OCI-LY7 (cell line): ENCODE measurements at regions not wholly inside any gene's neighbourhood (a gene's known extent, or its start where the extent isn't known, plus 50 kb on each side); places are given as distances from the start of the nearest gene placed in this dataset.

Experiments
- BruUV-seq: library from RNA; stranded (reverse); fragments of 400-500 nt; replicated peaks from 2 replicates; lab custom pipeline; 2021; lab: Mats Ljungman, UMichigan
- CTCF ChIA-PET: fragments of 300-600 bp; sonication (Branson Sonifier 250); formaldehyde crosslinking; loops from one replicate; lab custom pipeline; 2022; ENCODE audit warnings: antibody characterized with exemption; ENCODE audit not compliant: unreplicated experiment; lab: Charles Lee
- POLR2A ChIA-PET: fragments of 300-600 bp; sonication (Branson Sonifier 250); formaldehyde crosslinking; loops from one replicate; lab custom pipeline; 2022; ENCODE audit warnings: antibody characterized with exemption; lab: Charles Lee
- DNase-seq: peaks from one replicate; pipeline ENCODE4 v3.0.0-alpha.2; 2015; ENCODE audit warnings: low spot score
- H2AFZ ChIP-seq: fragments of 200-600 bp; sonication (generic), shearing (Covaris generic); 2 replicates; pipeline ENCODE4 v1.6.1; 2014; ENCODE audit warnings: mild to moderate bottlenecking, antibody characterized with exemption, low read length, moderate library complexity
- H3K27ac ChIP-seq: fragments of 200-600 bp; sonication (generic); 2 replicates; pipeline ENCODE4 v1.5.1; 2014; ENCODE audit warnings: mixed run types, low read depth, mild to moderate bottlenecking, moderate library complexity, low read length, inconsistent platforms; ENCODE audit not compliant: poor library complexity, severe bottlenecking
- H3K36me3 ChIP-seq: fragments of 200-600 bp; sonication (generic); 2 replicates; pipeline ENCODE4 v1.6.1; 2014; ENCODE audit warnings: mild to moderate bottlenecking, antibody characterized with exemption, low read length, moderate library complexity, mixed read lengths; ENCODE audit not compliant: insufficient read depth
- H3K4me1 ChIP-seq: fragments of 200-600 bp; sonication (generic); 2 replicates; pipeline ENCODE4 v1.5.1; 2014; ENCODE audit warnings: mild to moderate bottlenecking, low read length; ENCODE audit not compliant: insufficient read depth, poor library complexity, severe bottlenecking
- H3K4me2 ChIP-seq: fragments of 200-600 bp; sonication (generic); 2 replicates; pipeline ENCODE4 v1.6.1; 2014; ENCODE audit warnings: mild to moderate bottlenecking, low read length
- H3K4me3 ChIP-seq: fragments of 200-600 bp; sonication (generic); 2 replicates; pipeline ENCODE4 v1.5.1; 2014; ENCODE audit warnings: mild to moderate bottlenecking, low read depth, low read length; ENCODE audit not compliant: poor library complexity, severe bottlenecking
- H3K79me2 ChIP-seq: fragments of 200-600 bp; sonication (generic); 2 replicates; pipeline ENCODE4 v1.6.1; 2016; ENCODE audit warnings: low read depth, mild to moderate bottlenecking, low read length, moderate library complexity, mixed read lengths; ENCODE audit not compliant: insufficient read depth
- H3K9me2 ChIP-seq: fragments of 200-600 bp; sonication (generic); 2 replicates; pipeline ENCODE4 v1.6.1; 2016; ENCODE audit warnings: mild to moderate bottlenecking, low read length, mixed read lengths; ENCODE audit not compliant: insufficient read depth
- H3K9me3 ChIP-seq: fragments of 200-600 bp; sonication (generic); 2 replicates; pipeline ENCODE4 v1.6.1; 2014; ENCODE audit warnings: mild to moderate bottlenecking, mixed run types, low read length, mixed read lengths
- H4K20me1 ChIP-seq: fragments of 200-600 bp; sonication (generic); 2 replicates; pipeline ENCODE4 v1.6.1; 2014; ENCODE audit warnings: mild to moderate bottlenecking, antibody characterized with exemption, low read length, moderate library complexity, mixed read lengths; ENCODE audit not compliant: insufficient read depth
- CTCF ChIP-seq: fragments of 200-600 bp; sonication (generic); conservative IDR thresholded peaks from 2 replicates; pipeline ENCODE4 v1.5.1; 2014; ENCODE audit warnings: mild to moderate bottlenecking, antibody characterized with exemption, low read length, moderate library complexity, mixed read lengths
- EZH2phosphoT487 ChIP-seq: fragments of 200-600 bp; sonication (generic); IDR thresholded peaks from 2 replicates; pipeline ENCODE4 v1.6.1; 2018; ENCODE audit warnings: low read depth, borderline replicate concordance, mild to moderate bottlenecking, mixed run types, antibody characterized with exemption, low read length, moderate library complexity, mixed read lengths
- intact Hi-C: fragments of 100-400 bp; cut with micrococcal nuclease; formaldehyde crosslinking; loops from one replicate; pipeline ENCODE4 v1.10.0; 2022; ENCODE audit not compliant: unreplicated experiment

- Histone ChIP-seq H3K27ac (no peak overlapping the region), H3K4me1 (no peaks in the 10 kb centered on the region), H3K36me3 (no peaks in the 10 kb centered on the region), H3K9me3 (no peaks in the 10 kb centered on the region), H4K20me1 (no peaks in the 10 kb centered on the region), H3K9me2 (no peaks in the 10 kb centered on the region), H2AFZ (no peak overlapping the region), H3K4me2 (no peak overlapping the region), H3K4me3 (no peak overlapping the region), H3K79me2 (no peaks in the 10 kb centered on the region)
- ChIA-PET POLR2A (no interaction called here), CTCF (no interaction called here)
- no peak for DNase-seq
- intact Hi-C loops, result no loop called here
- BruUV-seq, result no TSS peak
- TF ChIP-seq EZH2phosphoT487 (no peak), CTCF (no peak)
Measured at GRCh38 chr14:42140001-42140400, 533.3 kb downstream of the LRFN5 start.

DNA sequence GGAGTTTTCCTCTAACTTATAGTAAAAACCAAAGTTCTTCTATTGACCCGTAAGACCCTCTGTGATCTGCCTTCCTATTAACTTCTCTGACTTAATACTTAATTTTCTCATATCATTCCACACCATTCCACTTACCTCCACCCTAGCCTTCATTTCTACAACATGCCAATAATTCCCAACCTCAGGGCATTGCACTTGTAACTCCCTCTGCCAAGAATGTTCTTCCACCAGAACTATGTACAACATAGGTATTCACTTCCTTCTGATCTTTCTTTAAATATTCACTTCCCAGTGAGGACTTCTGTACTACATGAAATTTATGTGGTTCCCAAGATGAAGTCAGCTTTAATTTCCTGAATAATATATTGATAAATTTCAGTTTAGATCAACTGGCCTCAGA lies 531.7 kb downstream of the LRFN5 start:
- Histone ChIP-seq H3K4me3 (no peak overlapping the region), H3K9me2 (no peaks in the 10 kb centered on the region), H3K4me2 (no peak overlapping the region), H3K9me3 (no peaks in the 10 kb centered on the region), H3K4me1 (no peaks in the 10 kb centered on the region), H3K36me3 (no peaks in the 10 kb centered on the region), H4K20me1 (no peaks in the 10 kb centered on the region), H3K27ac (no peak overlapping the region), H2AFZ (no peak overlapping the region), H3K79me2 (no peaks in the 10 kb centered on the region)
- DNase-seq, result no peak
- intact Hi-C loops, result no loop called here
- CTCF ChIA-PET, result interaction anchor here (0.6 kb wide), 1 partner anchor 71 kb away, joined by 3 read pairs; no protein-coding TSS in a partner anchor
- POLR2A ChIA-PET, result interaction anchor here (0.6 to 1.3 kb wide), 2 partner anchors 13 to 256 kb away, joined by 3 to 4 read pairs; no protein-coding TSS in a partner anchor
- TF ChIP-seq EZH2phosphoT487 (no peak), CTCF (no peak)
- no TSS peak for BruUV-seq

DNA sequence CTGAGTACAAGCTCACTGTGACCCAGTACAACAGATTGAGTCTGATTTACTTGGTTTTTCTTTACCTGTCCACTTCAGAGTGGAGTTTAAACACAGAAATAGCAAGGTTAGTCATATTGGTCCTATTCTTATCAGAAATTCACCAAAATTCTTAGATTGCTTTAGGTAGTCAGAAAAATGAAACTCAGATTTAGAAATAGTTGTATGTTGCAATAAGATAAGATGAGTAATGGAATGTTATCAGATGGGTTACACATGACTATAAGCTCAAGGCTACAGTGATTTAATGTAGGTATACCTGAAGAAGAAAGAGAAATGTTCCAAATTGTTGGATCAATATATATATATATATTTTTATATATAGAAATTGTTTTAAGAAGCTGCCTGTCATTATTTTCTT lies 524.1 kb downstream of the LRFN5 start:
- BruUV-seq, result no TSS peak
- Histone ChIP-seq H3K4me2 (no peak overlapping the region), H3K4me3 (no peak overlapping the region), H3K27ac (no peak overlapping the region), H3K4me1 (no peaks in the 10 kb centered on the region), H3K9me3 (no peaks in the 10 kb centered on the region), H4K20me1 (no peaks in the 10 kb centered on the region), H2AFZ (no peak overlapping the region), H3K79me2 (no peaks in the 10 kb centered on the region), H3K9me2 (no peaks in the 10 kb centered on the region), H3K36me3 (no peaks in the 10 kb centered on the region)
- DNase-seq, result no peak
- CTCF ChIA-PET, result no interaction called here
- POLR2A ChIA-PET, result no interaction called here
- TF ChIP-seq EZH2phosphoT487 (no peak), CTCF (no peak)
- intact Hi-C loops, result no loop called here
